HG03103 (cell line): ENCODE measurements at regions not wholly inside any gene's neighbourhood (a gene's known extent, or its start where the extent isn't known, plus 50 kb on each side); places are given as distances from the start of the nearest gene placed in this dataset.
"Not testable (repeated sequence)": the region's sequence is repeated elsewhere in the genome, so short reads cannot be mapped to it uniquely, and the experiment has no call there.

Experiments
- ATAC-seq: cut with Tn5 transposase; IDR thresholded peaks from one replicate; pipeline ENCODE4 v1.9.1; 2021; ENCODE audit warnings: low read depth; ENCODE audit not compliant: unreplicated experiment

DNA sequence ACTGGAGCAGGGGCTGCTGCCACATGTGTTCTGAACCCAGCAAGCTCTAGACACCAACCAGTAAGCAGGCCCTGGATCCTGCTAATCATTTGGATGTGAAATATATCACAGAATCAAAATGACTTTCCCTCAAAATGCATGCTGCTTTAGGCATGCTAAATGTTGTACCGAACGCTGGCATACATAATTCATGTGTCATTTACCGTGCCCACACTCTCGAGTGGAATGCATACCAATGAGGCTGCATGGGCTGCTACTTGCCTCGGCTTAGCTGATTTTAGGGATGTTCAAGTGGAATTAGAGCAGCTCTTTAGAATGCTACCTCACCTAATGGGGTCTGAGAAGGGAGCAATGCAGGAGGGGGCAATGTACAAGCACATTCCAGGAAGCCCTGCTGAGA lies 509.6 kb upstream of the RAB6C start:
- no peak for ATAC-seq

- no peak for ATAC-seq
Measured at GRCh38 chr2:129478902-129479517, 500.5 kb upstream of the RAB6C start.

GRCh38 chr2:129479892-129480291 lies 499.6 kb upstream of the RAB6C start:
- ATAC-seq, result no peak

GRCh38 chr2:129480790-129481189 lies 498.7 kb upstream of the RAB6C start:
- ATAC-seq, result no peak

- ATAC-seq, result no peak
Measured at GRCh38 chr2:129481306-129482219, 497.9 kb upstream of the RAB6C start.

DNA sequence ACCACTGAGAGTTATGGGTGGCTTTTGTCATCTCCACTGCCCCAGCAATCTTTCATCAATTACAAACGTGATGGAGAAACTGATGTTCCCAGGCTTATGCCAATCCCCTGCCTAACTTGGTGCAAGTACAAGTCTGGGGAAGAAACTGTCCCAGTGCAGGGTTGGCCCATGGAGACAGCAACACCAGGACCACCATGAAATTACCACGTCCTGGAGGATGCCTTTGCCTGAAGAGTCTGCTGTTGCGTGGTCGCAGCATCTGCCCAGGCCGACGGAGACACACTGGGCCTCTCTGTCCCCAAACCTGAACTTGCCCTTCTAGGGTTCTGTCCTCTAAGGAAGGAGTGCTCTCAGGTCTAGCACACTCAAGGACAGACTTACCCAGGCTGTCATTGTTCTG lies 496.8 kb upstream of the RAB6C start:
- ATAC-seq, result no peak

DNA sequence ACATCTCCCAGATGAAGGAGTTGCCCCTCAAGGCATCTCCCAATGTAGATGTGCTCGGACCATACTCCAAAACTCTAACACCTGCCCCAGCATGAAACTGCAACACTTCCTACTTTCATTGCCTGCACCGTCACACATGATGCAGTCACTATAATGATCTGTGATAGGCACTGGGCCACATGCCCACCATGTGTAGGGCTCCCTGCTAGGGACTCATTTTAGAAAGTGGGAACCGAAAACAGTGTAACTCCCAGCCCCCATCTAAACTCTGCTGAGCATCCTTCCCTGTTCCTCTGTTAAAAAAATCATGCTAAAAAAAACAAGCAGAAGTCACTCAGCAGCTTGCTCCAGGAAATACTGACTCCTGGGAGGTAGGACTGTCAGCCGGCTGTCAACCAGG lies 496.1 kb upstream of the RAB6C start:
- peak; percentile 96 for ATAC-seq

DNA sequence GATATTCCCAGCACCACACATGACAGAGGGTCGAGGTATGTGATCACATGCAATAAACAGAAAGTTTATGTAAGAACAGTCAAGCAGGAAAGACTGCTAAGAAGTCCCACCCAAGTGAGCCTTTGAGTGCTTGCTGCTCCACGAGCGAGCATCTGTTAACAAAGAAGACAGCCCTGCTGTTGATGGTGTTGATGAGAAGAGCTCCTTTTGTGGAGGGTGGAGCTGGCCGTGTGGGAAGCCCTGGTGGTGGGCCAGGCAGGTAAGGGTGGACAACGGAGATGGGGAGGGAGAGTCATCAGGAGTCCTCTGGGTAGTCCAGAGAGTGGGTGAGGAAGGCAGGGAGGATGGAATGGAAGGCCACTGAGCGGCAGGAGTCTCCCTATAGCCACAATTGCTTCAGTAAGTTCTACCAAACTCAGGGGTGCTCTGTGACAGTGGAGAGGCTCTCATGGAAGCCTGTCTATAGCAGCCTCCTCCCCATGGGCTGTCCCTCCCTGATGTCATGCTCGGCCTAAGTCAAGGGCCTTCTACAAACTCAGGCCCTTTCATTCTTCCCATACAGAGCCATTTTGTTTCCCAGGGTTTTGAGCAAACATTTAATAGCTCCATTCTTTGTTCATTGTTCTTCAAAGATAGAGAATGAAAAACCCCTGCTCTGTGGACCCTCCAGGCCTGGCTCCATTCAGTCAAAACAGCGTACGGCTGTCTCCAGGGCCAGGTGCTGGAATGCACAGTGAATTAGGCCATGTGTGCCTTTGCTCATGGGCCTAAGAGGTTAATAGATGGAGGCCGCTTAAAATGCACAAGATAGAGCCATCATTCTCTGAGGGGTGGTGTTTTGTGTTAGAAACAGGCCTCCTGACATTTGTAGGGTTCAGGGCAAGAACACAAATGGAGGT lies 494.2 kb upstream of the RAB6C start:
- ATAC-seq, result no peak

DNA sequence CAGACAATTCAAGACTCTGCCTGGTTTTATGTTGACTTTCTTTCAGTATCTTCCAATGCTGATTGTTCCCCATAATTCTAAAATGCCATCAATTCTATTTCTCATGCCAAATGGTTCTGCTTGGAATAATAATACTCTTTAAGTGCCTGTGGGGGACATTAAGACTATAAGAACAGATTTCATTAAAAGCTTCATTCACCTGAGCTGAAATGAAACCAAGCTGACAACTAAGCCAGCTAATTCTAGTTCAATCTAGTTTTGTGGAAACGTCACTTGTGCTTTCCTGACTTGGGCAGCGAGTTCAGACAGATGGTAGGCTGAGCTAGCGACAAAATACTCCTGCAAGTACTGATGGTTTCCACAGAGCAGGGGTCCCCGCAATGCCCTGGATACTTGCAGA lies 491.1 kb upstream of the RAB6C start:
- no peak for ATAC-seq

- no peak for ATAC-seq
Measured at GRCh38 chr2:129490641-129491040, 488.8 kb upstream of the RAB6C start.

- ATAC-seq, result no peak
Measured at GRCh38 chr2:129491308-129491707, 488.2 kb upstream of the RAB6C start.

- no peak for ATAC-seq
Measured at GRCh38 chr2:129492548-129492947, 486.9 kb upstream of the RAB6C start.

- ATAC-seq, result no peak
Measured at GRCh38 chr2:129499747-129500146, 479.7 kb upstream of the RAB6C start.

GRCh38 chr2:129502781-129503180 lies 476.7 kb upstream of the RAB6C start:
- no peak for ATAC-seq

GRCh38 chr2:129504646-129505045 lies 474.8 kb upstream of the RAB6C start:
- ATAC-seq, result no peak

DNA sequence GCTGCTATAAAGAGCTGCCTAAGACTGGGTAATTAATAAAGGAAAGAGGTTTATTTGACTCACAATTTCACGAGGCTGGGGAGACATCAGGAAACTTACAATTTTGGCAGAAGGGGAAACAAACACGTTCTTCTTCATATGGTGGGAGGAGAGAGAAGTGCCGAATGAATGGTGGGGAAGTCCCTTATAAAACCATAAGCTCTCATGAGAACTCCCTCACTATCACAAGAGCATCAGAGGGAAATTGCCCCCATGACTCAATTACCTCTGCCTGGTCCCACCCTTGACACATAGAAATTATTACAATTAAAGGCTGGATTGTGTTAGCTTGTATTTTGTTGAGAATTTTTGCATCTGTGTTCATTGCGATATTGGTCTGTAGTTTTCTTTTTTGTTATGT lies 460.5 kb upstream of the RAB6C start:
- no peak for ATAC-seq

DNA sequence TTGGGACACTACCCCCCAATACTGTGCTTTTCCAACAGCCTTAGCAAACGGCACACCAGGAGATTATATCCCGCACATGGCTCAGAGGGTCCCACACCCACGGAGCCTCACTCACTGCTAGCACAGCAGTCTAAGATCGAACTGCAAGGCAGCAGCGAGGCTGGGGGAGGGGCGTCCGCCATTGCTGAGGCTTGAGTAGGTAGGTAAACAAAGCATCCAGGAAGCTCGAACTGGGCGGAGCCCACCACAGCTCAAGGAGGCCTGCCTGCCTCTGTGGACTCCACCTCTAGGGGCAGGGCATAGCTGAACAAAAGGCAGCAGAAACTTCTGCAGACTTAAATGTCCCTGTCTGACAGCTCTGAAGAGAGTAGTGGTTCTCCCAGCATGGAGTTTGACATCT lies 447.3 kb upstream of the RAB6C start:
- not testable (repeated sequence) for ATAC-seq

- ATAC-seq, result no peak
Measured at GRCh38 chr2:129548880-129549279, 430.6 kb upstream of the RAB6C start.

DNA sequence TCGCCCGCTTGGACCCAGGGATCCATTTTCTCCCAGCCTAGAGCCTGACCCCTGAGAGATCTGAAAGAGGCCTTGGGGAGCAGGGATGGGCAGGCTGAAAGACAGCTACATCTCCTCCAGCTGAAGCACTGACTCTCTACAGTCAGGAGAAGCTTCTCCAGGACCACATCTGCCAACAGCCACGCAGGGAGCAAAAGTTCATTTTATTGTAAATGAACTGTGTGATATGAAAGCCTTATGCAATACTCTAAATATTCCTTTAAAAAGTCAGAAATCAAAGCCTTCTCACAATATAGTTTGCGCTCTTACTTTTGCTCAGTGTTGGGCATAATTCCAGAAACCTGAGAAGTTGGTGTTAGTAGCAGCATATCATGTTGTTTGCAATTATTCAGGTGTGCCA lies 428.9 kb upstream of the RAB6C start:
- no peak for ATAC-seq

- ATAC-seq, result no peak
Measured at GRCh38 chr2:129554373-129554772, 425.1 kb upstream of the RAB6C start.

GRCh38 chr2:129559101-129559500 lies 420.4 kb upstream of the RAB6C start:
- ATAC-seq, result no peak
